Fibroblast of peridontal ligament (primary cell): ENCODE measurements at regions not wholly inside any gene's neighbourhood (a gene's known extent, or its start where the extent isn't known, plus 50 kb on each side); places are given as distances from the start of the nearest gene placed in this dataset.

Experiments
- DNase-seq: peaks from one replicate; pipeline ENCODE4 v3.0.0-alpha.2; 2010; ENCODE audit errors: extremely low read depth

DNA sequence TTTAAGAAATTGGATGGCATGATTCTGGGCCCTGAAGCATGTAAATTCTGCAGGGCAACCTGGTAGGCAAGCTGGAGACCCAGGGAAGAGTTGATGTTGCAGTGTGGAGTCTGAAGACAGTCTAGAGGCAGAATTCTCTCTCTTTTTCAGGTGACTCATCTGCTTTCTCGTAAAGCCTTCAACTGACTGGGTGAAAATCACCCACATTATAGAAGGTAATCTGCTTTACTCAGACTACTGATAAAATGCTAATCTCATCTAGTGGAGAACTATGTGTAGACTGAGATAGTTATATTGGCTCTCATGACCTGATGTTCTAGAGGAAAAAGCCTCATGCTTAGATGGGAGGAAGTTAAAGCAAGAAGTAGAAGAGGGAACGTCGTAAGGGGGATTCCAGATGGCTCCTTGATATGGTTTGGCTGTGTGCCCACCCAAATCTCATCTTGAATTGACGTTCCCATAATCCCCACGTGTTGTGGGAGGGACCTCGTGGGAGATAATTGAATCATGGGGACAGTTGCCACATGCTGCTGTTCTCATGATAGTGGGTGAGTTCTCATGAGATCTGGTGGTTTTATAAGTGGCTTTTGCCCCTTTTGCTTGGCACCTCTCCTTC, 723.8 kb downstream of the BCL11B start:
- DNase-seq = no peak

- DNase-seq = no peak
These were observed 721.0 kb downstream of the BCL11B start for GRCh38 chr14:98551028-98551427.

DNA sequence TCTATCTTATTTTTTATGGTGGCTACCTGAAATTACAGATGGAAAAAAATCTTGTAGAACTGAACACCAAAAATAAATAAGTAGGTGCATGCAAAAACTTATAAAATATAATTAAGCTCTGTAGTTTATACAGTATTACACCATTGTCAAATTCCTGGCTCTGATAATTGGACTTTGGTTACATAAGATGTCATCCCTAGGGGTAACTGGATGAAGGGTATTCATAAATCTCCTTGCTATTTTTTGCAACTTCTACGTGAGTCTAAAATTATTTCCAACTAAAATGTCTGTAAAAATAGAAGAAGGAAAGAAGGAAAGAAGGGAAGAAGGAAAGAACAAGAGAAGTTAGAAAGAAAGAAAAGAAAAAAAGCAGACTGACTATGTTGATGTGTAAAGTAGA, 716.6 kb downstream of the BCL11B start:
- no peak for DNase-seq

DNA sequence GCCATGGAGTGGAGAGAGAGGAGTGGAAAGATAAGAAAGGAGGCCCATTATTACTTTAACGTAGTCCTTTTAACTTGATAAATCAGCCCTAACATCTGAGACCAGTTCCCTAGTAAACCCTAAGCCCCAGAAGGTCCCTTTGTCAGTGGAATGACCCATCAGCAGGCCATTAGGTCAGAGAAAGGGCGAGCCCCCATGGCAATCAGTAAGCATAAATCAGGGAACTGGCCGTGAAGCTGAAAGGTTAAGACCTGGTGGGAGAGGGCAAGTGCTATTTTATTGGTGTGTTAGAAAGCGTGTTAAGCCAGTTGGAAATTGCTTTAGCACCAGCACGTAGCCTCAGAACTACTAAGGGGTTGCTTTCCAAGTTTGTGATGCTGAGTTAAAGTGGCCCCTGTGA, 708.0 kb downstream of the BCL11B start:
- no peak for DNase-seq

- DNase-seq = no peak
These were observed 707.5 kb downstream of the BCL11B start for GRCh38 chr14:98564541-98564940.

DNA sequence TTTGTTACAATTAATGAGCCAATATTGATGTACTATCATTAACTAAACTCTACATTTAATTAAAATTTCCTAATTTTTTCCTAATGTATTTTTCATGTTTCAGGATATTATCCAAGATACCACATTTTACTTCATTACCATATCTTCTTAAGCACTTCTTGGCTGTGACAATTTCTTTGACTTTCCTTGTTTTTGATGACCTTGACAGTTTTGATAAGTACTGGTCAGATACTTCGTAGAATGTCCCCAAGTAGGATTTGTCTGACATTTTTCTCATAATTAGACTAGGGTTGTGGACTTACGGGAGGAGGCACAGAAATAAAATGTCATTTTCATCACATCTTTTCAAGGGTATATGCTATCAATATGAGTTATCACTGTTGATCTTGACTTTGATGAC, 700.9 kb downstream of the BCL11B start:
- DNase-seq = no peak

GRCh38 chr14:98573082-98573481, 698.9 kb downstream of the BCL11B start:
- DNase-seq = no peak

DNA sequence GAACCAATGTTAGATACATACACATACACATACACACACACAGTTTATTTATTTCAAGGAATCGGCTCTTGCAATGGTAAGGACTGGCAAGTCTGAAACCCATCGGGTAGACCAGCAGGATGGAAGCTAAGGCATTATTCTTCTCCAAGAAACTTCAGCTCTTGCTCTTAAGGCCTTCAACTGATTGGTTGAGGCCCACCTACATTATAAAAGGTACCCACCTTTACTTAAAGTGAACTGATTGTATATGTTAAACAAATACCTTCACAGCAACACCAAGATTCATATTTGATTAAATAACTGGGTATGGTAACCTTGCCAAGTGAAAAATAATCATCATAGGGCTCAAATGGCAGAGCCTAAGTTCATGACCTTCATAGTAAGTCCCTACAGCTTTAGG, 695.5 kb downstream of the BCL11B start:
- no peak for DNase-seq

GRCh38 chr14:98578204-98578603, 693.8 kb downstream of the BCL11B start:
- DNase-seq = no peak

- DNase-seq = no peak
These were observed 692.9 kb downstream of the BCL11B start for GRCh38 chr14:98579140-98579539.

- no peak for DNase-seq
These were observed 691.8 kb downstream of the BCL11B start for GRCh38 chr14:98580131-98580678.

GRCh38 chr14:98582276-98582675, 689.7 kb downstream of the BCL11B start:
- DNase-seq = no peak

- no peak for DNase-seq
These were observed 680.8 kb downstream of the BCL11B start for GRCh38 chr14:98591161-98591560.

DNA sequence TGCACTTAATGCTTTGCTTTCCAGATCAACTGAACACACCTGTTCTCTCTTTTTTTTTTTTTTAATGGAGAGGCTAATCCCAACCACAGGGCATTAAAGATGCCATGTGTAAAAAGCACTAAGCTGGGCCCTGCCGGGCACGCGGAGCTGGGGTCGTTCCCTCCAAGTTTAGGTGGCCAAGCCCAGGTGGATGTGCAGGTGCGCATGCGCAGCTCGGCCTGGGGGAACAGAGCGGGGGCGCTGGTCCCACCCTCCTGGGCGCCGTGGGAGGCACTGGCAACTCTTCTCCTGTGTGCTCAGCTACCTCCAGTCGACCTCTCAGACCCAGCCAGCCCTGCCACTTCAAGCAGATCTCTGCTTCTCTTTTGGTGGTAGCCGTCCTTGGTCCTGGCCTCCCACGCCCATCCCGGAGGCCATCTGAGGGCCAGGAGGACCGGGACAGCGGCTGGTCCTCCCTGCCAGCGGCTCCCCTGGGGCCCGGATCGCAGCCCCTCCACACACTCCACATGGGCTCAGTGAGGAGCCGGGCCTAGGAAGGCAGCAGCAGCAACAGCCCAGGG, 679.3 kb downstream of the BCL11B start:
- no peak for DNase-seq

- DNase-seq = no peak
These were observed 678.6 kb downstream of the BCL11B start for GRCh38 chr14:98593361-98593761.

- no peak for DNase-seq
These were observed 677.8 kb downstream of the BCL11B start for GRCh38 chr14:98594156-98594555.

GRCh38 chr14:98598576-98598975, 673.4 kb downstream of the BCL11B start:
- DNase-seq = no peak

DNA sequence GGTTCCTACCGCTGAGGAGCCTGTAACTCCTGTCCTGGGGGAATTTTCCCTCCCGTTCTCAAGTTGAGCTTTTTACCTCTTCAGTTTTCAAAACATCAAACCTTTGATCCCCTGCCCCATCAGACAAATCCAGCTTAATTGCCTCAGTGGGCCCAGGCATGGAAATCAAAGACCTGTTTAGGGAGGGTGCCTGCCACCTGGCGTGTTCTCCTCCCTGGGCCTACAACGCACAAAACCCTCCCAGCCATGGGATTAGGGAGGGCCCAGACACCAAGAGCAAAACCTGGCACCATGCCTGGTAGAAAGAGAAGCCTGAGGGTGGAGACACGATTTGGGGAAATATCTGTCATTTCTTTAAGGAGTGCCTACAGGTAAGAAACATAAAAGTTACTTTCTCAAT, 672.9 kb downstream of the BCL11B start:
- no peak for DNase-seq

GRCh38 chr14:98602983-98603382, 669.0 kb downstream of the BCL11B start:
- no peak for DNase-seq

DNA sequence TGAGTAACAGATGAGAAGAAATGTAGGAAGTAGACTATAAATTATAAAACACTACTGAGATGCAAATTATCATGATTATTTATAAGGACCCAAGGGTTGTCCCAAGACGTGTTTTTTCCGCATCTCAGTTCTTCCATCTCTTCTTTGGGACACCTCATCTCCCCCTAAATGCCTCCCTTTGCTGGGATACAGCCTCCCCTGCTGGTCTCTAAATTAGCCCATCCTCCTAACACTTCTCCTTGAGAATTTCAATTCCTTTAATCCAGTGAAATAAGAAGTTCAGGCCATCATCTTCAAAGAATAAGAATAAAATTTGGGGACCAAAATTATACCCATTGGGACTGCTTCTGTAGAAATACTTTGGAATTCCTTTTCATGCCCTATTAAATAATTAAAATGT, 667.0 kb downstream of the BCL11B start:
- DNase-seq = no peak

DNA sequence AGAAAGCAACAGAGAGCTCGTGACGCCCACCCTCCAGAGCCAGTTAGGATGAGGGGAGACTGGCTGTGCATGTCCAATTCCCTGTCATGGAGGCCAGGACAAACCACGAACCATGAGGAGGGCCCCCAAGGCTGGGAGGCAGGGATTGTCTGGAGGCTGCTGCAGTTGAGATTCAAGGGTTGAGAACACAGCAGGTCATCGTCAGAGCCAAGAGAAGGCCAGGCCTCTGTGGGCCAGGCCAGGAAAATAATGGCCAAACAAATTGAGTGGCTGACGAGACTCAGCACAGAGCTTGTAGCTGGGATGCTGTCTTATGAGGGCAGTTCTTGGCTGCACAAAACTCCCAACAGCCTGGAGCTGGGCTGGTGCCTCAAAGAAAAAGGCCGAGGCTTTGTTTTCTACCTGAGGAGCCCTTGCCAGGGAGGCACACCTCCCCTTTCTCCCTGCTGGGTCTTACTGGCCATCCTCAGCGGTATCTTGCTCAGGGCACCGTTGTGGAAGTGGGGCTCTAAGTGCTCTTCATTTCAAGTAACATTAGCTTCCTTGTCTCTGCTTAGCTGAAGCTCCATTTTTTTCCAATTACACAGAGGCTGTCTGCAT, 665.9 kb downstream of the BCL11B start:
- no peak for DNase-seq

GRCh38 chr14:98606816-98607215, 665.2 kb downstream of the BCL11B start:
- DNase-seq = no peak

- no peak for DNase-seq
These were observed 664.6 kb downstream of the BCL11B start for GRCh38 chr14:98607341-98607910.
